ENCODE measurements at regions not wholly inside any gene's neighbourhood (a gene's known extent, or its start where the extent isn't known, plus 50 kb on each side); places are given as distances from the start of the nearest gene placed in this dataset.

- no peak for TF ChIP-seq CTCF (IDR thresholded peaks at IDR 0.05 in 4 of 5, conservative IDR thresholded peaks at IDR 0.05 in 1 of 5)
- TF ChIP-seq POLR2A (IDR thresholded peaks at IDR 0.05) = no peak
Measured at GRCh38 chr2:7911196-7911595, 770.7 kb upstream of the ID2 start.
